ENCODE measurements at regions not wholly inside any gene's neighbourhood (a gene's known extent, or its start where the extent isn't known, plus 50 kb on each side); places are given as distances from the start of the nearest gene placed in this dataset.

DNA sequence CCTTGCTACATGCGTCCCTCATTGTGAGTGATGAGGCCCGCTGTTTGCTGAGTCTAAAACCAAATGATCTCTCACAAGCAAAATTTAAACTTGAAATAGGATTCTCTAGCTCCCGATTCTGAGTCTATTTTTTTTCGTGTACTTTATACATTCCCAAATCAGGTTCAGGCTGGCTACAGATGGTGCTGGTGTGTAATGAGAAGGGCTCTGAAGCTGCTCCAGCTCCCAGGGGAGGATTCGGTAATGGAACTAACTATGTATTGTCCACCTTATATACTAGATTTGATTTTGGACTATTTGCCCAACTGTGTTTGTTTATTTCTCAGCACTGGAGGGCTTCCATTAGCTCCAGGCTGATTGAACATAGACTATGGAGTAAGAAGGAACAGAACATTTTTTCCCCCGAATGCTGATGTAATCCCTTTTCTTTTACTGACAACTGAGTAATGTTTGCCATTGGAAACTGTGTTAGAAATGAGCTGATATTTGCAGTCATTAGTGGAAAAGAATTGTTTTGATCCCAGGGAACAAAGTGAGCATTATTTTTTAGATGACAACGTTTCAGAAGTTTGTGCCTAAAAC lies 274.0 kb upstream of the FIGN start:
- TF ChIP-seq, protein P1, sequence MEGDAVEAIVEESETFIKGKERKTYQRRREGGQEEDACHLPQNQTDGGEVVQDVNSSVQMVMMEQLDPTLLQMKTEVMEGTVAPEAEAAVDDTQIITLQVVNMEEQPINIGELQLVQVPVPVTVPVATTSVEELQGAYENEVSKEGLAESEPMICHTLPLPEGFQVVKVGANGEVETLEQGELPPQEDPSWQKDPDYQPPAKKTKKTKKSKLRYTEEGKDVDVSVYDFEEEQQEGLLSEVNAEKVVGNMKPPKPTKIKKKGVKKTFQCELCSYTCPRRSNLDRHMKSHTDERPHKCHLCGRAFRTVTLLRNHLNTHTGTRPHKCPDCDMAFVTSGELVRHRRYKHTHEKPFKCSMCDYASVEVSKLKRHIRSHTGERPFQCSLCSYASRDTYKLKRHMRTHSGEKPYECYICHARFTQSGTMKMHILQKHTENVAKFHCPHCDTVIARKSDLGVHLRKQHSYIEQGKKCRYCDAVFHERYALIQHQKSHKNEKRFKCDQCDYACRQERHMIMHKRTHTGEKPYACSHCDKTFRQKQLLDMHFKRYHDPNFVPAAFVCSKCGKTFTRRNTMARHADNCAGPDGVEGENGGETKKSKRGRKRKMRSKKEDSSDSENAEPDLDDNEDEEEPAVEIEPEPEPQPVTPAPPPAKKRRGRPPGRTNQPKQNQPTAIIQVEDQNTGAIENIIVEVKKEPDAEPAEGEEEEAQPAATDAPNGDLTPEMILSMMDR (IDR thresholded peaks at IDR 0.05; ENCODE audit: extremely low read depth in 1 of 2, insufficient read depth in 1 of 2, low read depth in 1 of 2, low read length in 2 of 2), result no peak
- TF ChIP-seq, protein P2, sequence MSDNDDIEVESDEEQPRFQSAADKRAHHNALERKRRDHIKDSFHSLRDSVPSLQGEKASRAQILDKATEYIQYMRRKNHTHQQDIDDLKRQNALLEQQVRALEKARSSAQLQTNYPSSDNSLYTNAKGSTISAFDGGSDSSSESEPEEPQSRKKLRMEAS (IDR thresholded peaks at IDR 0.05; ENCODE audit: insufficient read depth, insufficient read length), result no peak
- no peak for TF ChIP-seq EZH2 (IDR thresholded peaks at IDR 0.05; ENCODE audit: borderline replicate concordance, low read depth, low read length, severe bottlenecking)
- no peak for TF ChIP-seq POLR2AphosphoS5 (IDR thresholded peaks at IDR 0.05; ENCODE audit: insufficient read depth, low read depth, low read length)
- TF ChIP-seq POLR2A (IDR thresholded peaks at IDR 0.05; ENCODE audit: low read depth, low read length), result no peak

Measured in endothelial cell of umbilical vein (primary cell).